HL-60 (cell line): ENCODE measurements at regions not wholly inside any gene's neighbourhood (a gene's known extent, or its start where the extent isn't known, plus 50 kb on each side); places are given as distances from the start of the nearest gene placed in this dataset.

Source experiments
- DNase-seq, 2 experiments: peaks; one replicate each; pipeline ENCODE4 v3.0.0-alpha.2; 2010 to 2020; ENCODE audit warnings: low read depth in 1 of 2, low spot score in 1 of 2
- H3K27ac ChIP-seq: fragments of 250-450 bp; sonication (Bioruptor Pico); replicated peaks from 2 replicates; pipeline ENCODE4 v1.5.1; 2020; ENCODE audit warnings: mild to moderate bottlenecking, moderate library complexity
- H3K27me3 ChIP-seq: fragments of 250-450 bp; sonication (Bioruptor Pico); 2 replicates; pipeline ENCODE4 v1.5.1; 2021; ENCODE audit warnings: mild to moderate bottlenecking, moderate library complexity; ENCODE audit not compliant: insufficient read depth, poor library complexity, severe bottlenecking
- H3K4me3 ChIP-seq: replicated peaks from 2 replicates; pipeline ENCODE4 v1.5.1; 2011; ENCODE audit warnings: mild to moderate bottlenecking, control low read depth, low read length; ENCODE audit not compliant: insufficient read depth
- CTCF ChIP-seq: IDR thresholded peaks from one replicate; pipeline ENCODE4 v1.5.1; 2011; ENCODE audit warnings: low read length, control low read depth, inconsistent platforms; ENCODE audit not compliant: insufficient read depth
- GABPA ChIP-seq: IDR thresholded peaks from 2 replicates; pipeline ENCODE4 v1.6.1; 2012; ENCODE audit warnings: low read depth
- POLR2AphosphoS5 ChIP-seq: IDR thresholded peaks from 2 replicates; pipeline ENCODE4 v1.6.1; 2012; ENCODE audit warnings: low read depth
- REST ChIP-seq: IDR thresholded peaks from 2 replicates; pipeline ENCODE4 v1.6.1; 2012; ENCODE audit warnings: low read depth; ENCODE audit not compliant: insufficient replicate concordance
- SPI1 ChIP-seq: IDR thresholded peaks from 2 replicates; pipeline ENCODE4 v1.6.1; 2012; ENCODE audit warnings: low read depth, mild to moderate bottlenecking, borderline replicate concordance

DNA sequence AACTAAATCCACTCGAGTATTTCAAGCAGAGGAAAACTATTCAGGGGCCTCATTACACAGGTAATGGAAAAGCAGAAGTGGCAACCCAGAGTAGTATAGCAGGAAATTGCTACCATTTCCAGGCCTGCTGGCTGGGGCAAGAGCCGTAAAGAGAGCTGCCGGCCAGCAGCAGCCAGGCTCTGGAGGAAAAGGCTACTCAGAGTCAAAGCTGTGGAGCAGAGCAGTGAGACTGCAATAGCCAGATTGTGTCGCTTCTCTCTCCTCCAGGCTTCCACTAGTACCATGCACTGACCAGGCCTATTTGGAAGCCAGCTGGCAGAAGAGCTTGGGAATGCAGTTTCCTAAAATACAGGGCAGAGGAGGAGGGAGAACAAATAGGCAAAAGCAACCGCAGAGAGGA, 155.5 kb downstream of the OMA1 start:
- H3K4me3 ChIP-seq, result no peak overlapping the region
- no peaks in the 10 kb centered on the region for H3K27me3 ChIP-seq
- no peak overlapping the region for H3K27ac ChIP-seq
- DNase-seq, result peak in 1 of 2 experiments; percentile 77
- TF ChIP-seq SPI1, result peak; percentile 97
- no peak for TF ChIP-seq GABPA

GRCh38 chr1:58390091-58390490, 156.4 kb downstream of the OMA1 start:
- DNase-seq, result no peak
- Histone ChIP-seq H3K27me3 (no peaks in the 10 kb centered on the region), H3K4me3 (no peak overlapping the region), H3K27ac (no peak overlapping the region)
- TF ChIP-seq SPI1, result no peak

DNA sequence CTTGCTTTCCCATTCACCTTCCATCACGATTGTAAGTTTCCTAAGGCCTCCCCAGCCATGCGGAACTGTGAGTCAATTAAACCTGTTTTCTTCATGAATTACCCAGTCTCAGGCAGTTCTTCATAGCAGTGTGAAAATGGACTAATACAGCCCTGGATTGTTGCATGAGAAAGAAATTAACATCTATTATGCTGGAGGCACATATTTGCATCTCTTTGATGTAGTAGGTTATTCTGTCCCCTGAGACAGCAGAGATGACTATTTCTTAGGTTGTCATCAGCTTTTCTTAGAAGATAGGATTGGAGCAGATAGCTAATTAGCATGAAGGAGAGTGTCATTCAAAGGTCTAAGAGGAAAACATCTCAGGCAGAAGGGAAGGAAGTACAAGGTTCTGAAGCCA, 166.2 kb downstream of the OMA1 start:
- Histone ChIP-seq H3K27ac (no peak overlapping the region), H3K4me3 (no peak overlapping the region), H3K27me3 (no peaks in the 10 kb centered on the region)
- no peak for DNase-seq
- TF ChIP-seq POLR2AphosphoS5 (no peak), SPI1 (no peak), GABPA (no peak), CTCF (no peak), REST (no peak)

GRCh38 chr1:58367217-58367616, 179.3 kb downstream of the OMA1 start:
- no peak overlapping the region for H3K27ac ChIP-seq
- no peak for DNase-seq
- no peaks in the 10 kb centered on the region for H3K27me3 ChIP-seq
- no peak for TF ChIP-seq POLR2AphosphoS5
- H3K4me3 ChIP-seq, result no peak overlapping the region

DNA sequence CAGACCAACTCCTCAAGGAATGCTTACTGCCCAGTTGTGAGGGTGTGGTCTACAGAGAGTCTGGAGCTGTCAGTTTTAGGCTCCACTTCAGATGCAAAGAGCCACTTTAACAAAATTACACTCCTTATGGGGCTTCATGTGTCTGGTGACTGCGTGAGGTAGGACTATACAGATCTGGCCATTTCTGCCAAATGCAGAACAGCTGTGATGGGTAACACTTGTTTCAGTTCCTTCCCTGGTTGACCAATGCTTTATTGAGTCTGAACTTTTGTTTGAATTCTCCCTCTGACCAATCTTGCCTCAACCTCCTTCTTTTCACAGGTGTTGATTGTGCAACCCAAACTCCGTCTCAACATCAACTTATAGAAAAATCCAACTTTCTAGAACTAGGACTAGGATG, 181.2 kb downstream of the OMA1 start:
- Histone ChIP-seq H3K27ac (no peak overlapping the region), H3K4me3 (no peak overlapping the region), H3K27me3 (no peaks in the 10 kb centered on the region)
- no peak for TF ChIP-seq GABPA
- TF ChIP-seq REST, result no peak
- no peak for DNase-seq

DNA sequence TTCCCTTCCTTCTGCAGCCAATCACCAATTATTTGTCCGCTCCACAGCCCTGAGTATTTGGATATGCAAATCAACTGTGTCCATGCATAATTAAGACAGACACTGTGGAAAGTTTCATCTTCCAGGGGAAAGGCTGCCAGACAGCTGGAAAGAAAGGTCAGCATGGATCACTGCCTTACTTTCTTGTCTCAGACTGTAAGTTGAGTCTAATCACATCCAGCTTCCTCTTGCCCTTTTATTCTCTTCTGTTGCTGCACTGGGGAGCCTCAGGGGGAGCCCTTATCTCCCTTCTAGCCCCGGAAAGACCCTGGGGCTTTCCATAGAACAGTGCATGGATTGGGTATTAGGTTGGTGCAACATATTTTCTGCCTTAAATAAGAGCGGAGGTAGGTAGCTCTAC, 182.9 kb downstream of the OMA1 start:
- DNase-seq, result no peak
- Histone ChIP-seq H3K4me3 (no peak overlapping the region), H3K27me3 (no peaks in the 10 kb centered on the region), H3K27ac (no peak overlapping the region)
- TF ChIP-seq CTCF (no peak), GABPA (no peak), POLR2AphosphoS5 (no peak), REST (no peak), SPI1 (no peak)
